WTC11 (cell line): ENCODE measurements at regions not wholly inside any gene's neighbourhood (a gene's known extent, or its start where the extent isn't known, plus 50 kb on each side); places are given as distances from the start of the nearest gene placed in this dataset.

Experiments
- CREB1 ChIP-seq: sonication (generic); formaldehyde crosslinking; IDR thresholded peaks from 2 replicates; pipeline ENCODE4 v1.8.0; 2023; ENCODE audit warnings: mild to moderate bottlenecking, missing genetic modification reagents
- CREM ChIP-seq: sonication (generic); formaldehyde crosslinking; IDR thresholded peaks from 2 replicates; pipeline ENCODE4 v1.8.1; 2022; ENCODE audit warnings: mild to moderate bottlenecking, missing genetic modification reagents, moderate library complexity
- CTCF ChIP-seq: fragments of 200-600 bp; IDR thresholded peaks from 2 replicates; pipeline ENCODE4 v1.8.0; 2022; ENCODE audit warnings: antibody characterized with exemption
- ESRRA ChIP-seq: sonication (generic); formaldehyde crosslinking; IDR thresholded peaks from 2 replicates; pipeline ENCODE4 v1.8.1; 2022; ENCODE audit warnings: mild to moderate bottlenecking, missing genetic modification reagents, borderline replicate concordance
- IRF2 ChIP-seq: sonication (generic); formaldehyde crosslinking; IDR thresholded peaks from 2 replicates; pipeline ENCODE4 v1.8.0; 2022; ENCODE audit warnings: low read depth, missing genetic modification reagents, borderline replicate concordance
- MXD4 ChIP-seq: fragments of 250-450 bp; sonication (Bioruptor Pico); IDR thresholded peaks from 2 replicates; pipeline ENCODE4 v1.8.0; 2021; ENCODE audit warnings: mild to moderate bottlenecking, moderate library complexity, borderline replicate concordance
- NR1H2 ChIP-seq: sonication (generic); formaldehyde crosslinking; IDR thresholded peaks from 2 replicates; pipeline ENCODE4 v1.9.0; 2021; ENCODE audit warnings: mild to moderate bottlenecking, moderate library complexity, missing genetic modification reagents
- SP1 ChIP-seq: sonication (generic); formaldehyde crosslinking; conservative IDR thresholded peaks from 2 replicates; pipeline ENCODE4 v1.8.1; 2022; ENCODE audit warnings: missing genetic modification reagents
- ZNF121 ChIP-seq: sonication (generic); formaldehyde crosslinking; IDR thresholded peaks from 2 replicates; pipeline ENCODE4 v1.8.0; 2023; ENCODE audit warnings: missing genetic modification reagents
- ZNF263 ChIP-seq: sonication (generic); formaldehyde crosslinking; IDR thresholded peaks from 2 replicates; pipeline ENCODE4 v1.8.1; 2022; ENCODE audit warnings: low read depth, mild to moderate bottlenecking, moderate library complexity, missing genetic modification reagents
- ZNF532 ChIP-seq: fragments of 250-450 bp; sonication (Bioruptor Pico); IDR thresholded peaks from 2 replicates; pipeline ENCODE4 v1.9.0; 2021; ENCODE audit warnings: mild to moderate bottlenecking, borderline replicate concordance
- TF ChIP-seq, protein P1 (sequence below): sonication (generic); formaldehyde crosslinking; IDR thresholded peaks from 2 replicates; pipeline ENCODE4 v1.8.1; 2023; ENCODE audit warnings: mild to moderate bottlenecking, missing genetic modification reagents
- TF ChIP-seq, protein P2 (sequence below): sonication (generic); formaldehyde crosslinking; IDR thresholded peaks from 2 replicates; pipeline ENCODE4 v1.8.0; 2022; ENCODE audit warnings: mild to moderate bottlenecking, missing genetic modification reagents
- TF ChIP-seq, protein P3 (sequence below): sonication (generic); formaldehyde crosslinking; IDR thresholded peaks from 2 replicates; pipeline ENCODE4 v1.8.1; 2023; ENCODE audit warnings: mild to moderate bottlenecking, missing genetic modification reagents, moderate library complexity

DNA sequence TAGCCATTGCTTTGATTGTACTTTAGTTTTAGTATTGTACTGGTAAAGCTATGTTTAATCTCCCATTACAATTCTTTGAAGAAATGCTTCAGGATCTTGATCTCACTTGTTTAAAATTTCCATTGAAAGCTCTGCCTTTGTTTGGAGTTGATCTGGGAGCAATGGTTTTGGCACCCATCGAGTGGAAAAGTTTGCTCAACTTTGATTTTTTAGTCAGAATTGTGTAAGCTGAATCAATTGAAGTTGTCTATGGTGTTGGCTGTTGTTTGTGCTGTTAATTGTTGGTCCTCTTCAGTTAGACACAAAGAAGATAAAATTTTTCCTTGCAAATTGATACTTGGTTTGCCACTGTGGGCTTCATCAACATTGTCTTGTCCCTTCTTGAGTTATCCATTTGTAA is 99.8 kb upstream of the ADAD1 start:
- no peak for TF ChIP-seq CTCF
- no peak for TF ChIP-seq CREM
- no peak for TF ChIP-seq NR1H2 (CRISPR knock-in tag)
- TF ChIP-seq CREB1 (CRISPR knock-in tag), result no peak
- TF ChIP-seq, protein P1, sequence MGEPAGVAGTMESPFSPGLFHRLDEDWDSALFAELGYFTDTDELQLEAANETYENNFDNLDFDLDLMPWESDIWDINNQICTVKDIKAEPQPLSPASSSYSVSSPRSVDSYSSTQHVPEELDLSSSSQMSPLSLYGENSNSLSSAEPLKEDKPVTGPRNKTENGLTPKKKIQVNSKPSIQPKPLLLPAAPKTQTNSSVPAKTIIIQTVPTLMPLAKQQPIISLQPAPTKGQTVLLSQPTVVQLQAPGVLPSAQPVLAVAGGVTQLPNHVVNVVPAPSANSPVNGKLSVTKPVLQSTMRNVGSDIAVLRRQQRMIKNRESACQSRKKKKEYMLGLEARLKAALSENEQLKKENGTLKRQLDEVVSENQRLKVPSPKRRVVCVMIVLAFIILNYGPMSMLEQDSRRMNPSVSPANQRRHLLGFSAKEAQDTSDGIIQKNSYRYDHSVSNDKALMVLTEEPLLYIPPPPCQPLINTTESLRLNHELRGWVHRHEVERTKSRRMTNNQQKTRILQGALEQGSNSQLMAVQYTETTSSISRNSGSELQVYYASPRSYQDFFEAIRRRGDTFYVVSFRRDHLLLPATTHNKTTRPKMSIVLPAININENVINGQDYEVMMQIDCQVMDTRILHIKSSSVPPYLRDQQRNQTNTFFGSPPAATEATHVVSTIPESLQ (CRISPR knock-in tag), result no peak
- TF ChIP-seq ZNF532 (CRISPR knock-in tag), result no peak
- no peak for TF ChIP-seq ZNF263 (CRISPR knock-in tag)
- TF ChIP-seq, protein P2, sequence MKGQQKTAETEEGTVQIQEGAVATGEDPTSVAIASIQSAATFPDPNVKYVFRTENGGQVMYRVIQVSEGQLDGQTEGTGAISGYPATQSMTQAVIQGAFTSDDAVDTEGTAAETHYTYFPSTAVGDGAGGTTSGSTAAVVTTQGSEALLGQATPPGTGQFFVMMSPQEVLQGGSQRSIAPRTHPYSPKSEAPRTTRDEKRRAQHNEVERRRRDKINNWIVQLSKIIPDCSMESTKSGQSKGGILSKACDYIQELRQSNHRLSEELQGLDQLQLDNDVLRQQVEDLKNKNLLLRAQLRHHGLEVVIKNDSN, result no peak
- no peak for TF ChIP-seq ZNF121 (CRISPR knock-in tag)
- TF ChIP-seq, protein P3, sequence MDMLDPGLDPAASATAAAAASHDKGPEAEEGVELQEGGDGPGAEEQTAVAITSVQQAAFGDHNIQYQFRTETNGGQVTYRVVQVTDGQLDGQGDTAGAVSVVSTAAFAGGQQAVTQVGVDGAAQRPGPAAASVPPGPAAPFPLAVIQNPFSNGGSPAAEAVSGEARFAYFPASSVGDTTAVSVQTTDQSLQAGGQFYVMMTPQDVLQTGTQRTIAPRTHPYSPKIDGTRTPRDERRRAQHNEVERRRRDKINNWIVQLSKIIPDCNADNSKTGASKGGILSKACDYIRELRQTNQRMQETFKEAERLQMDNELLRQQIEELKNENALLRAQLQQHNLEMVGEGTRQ, result no peak
- no peak for TF ChIP-seq ESRRA (CRISPR knock-in tag)
- no peak for TF ChIP-seq SP1 (CRISPR knock-in tag)
- TF ChIP-seq MXD4 (CRISPR knock-in tag), result no peak
- no peak for TF ChIP-seq IRF2 (CRISPR knock-in tag)
